ENCODE measurements at regions not wholly inside any gene's neighbourhood (a gene's known extent, or its start where the extent isn't known, plus 50 kb on each side); places are given as distances from the start of the nearest gene placed in this dataset.

DNA sequence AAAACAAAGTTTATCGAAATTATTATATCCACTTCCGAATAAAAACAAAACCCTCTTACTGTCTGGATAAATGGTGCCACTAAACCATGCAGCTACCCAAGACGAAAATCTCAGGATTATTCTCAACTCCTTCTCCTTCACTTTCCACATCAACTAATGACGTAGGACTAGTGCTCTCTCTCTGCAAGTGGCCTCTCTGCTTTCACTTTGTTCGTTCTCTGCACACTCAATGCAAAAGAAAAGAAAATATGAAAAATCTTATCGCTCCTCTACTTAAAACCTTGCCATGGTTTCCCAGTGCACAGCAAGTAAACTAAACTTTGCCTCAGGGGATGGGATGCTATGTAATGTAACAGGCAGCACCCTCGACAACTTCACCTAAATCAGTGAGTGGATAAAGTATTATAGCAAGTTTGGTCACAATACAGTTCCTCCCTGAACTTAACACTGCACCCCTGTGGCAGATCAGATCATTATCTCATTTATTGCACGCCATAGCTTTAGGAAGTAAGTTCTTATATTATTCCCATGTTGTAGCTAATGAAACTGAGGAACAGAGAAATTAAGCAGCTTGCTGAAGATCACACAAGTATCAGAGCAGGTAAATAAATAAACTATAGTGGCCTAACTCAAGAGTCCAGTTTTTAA lies 262.7 kb upstream of the GADL1 start:
- DNase-seq = no peak

DNA sequence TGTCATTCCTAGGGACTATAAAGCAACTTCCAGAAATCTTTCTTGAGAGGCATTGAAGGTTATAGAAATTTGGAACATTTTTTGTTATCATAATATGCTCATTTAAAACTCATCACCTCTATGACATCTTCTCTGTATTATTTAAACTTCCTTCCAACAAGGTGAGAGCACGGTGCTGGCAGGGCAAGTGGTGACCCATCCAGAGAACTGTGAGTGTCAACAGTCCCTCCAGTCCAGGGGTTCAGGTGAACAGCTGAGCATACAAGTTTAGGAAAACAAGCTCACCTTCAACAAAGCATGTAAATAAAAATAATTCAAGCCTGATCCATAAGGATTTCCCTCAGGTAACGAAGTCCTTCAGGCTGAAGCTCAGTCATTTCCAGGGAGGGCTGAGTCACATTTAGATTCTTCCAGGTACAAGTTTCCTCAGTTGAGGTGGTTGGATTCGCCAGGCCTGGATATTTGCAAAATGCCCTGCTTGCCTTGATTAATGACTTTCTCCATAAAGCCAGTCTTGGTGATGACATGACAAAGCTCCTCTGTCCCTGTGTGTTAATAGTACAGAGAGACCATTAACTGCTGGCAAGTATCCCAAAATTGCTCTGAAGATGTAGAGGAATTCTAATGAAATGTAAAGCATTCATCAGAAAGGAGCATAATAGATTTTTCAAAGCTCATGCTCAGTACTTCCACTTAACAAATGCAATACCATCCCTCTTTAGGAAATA lies 263.6 kb upstream of the GADL1 start:
- no peak for DNase-seq

DNA sequence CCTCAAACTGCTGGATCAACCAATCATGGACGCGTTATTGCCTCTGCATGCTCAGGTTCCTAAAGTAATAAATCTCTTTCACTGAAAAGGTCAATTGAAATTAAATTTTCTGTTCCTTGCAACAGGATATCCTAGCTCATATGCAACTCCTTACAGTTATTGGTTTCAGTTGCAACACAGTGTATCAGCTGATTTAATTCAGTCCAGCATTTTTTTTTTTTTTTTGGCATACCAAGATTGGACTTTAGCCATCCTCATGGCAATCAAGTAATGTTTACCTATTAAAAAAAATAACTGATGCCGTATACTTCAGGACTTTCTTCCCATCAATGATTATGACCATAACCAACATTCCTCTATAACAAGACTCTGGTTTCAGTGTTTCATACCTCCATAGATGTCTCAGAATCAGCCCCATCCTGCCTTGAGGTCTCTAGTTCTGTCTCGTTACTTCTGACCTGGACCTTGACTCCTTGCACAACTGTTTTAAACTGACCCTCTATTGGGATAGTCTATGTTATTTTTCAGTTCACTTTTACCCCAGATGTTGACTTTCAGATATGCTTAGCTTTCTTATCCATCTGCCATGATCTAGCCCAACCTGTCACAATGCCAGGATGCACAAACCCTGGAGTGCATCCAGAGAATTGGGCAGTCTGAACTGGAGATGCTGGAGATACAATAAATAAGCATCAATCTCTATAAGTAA lies 265.0 kb upstream of the GADL1 start:
- no peak for DNase-seq

DNA sequence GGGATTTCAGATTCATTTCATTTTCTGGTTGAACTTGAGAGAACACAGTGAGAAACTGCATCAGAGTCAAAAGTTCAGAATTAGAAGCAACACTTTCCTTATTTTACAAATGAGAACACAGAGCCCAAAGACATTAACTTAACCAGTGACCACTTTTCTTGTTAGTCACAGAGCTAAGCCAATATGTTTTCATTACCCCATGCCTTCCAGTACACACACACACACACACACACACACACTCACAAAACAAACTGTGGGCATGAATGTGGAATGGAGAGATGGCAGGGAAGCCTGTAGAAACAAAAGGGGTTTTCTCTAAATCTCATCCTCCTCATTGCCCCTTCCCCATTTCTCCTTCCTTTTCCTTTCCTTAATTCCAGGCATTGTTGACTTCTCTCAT lies 267.4 kb upstream of the GADL1 start:
- no peak for DNase-seq

DNA sequence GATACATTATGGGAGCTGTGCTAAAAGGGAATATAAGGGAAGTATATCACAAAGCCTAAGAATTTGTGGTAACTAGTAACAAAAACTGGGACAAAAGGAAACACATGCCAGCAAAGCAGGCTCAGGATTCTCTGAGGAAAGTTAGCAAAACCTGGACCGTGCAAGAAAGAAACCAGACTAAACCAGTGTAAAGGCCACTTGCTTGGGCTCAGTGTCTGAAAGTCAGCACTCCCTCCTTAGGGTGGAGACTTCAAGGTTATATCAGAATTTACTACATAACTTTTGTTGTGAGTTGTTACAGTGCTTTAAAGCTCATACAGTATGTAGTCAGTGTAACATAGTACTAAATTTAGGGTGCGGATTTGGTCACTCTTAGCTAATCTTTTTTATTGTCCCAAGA lies 269.9 kb upstream of the GADL1 start:
- DNase-seq = no peak

DNA sequence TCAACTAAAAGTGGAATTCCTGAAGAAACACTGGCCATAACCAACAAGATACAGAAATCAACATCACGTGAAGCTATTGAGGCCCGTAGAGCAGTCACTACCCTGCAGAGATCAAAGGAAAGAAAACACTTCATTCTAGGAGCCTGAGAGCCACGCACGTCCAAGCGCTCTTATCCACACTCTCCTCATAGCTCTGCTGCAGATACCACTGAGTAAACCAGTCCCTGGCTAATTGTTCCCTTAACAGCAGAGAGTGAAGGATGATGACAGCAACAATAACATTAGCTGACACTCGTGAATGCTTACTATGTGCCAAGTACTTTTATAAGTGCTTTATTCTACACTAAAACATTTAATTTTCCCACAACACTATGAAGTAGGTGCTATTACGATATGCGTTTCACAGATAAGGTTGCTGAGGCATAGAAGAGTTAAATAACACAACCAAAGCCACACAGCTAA lies 271.0 kb upstream of the GADL1 start:
- DNase-seq = no peak

DNA sequence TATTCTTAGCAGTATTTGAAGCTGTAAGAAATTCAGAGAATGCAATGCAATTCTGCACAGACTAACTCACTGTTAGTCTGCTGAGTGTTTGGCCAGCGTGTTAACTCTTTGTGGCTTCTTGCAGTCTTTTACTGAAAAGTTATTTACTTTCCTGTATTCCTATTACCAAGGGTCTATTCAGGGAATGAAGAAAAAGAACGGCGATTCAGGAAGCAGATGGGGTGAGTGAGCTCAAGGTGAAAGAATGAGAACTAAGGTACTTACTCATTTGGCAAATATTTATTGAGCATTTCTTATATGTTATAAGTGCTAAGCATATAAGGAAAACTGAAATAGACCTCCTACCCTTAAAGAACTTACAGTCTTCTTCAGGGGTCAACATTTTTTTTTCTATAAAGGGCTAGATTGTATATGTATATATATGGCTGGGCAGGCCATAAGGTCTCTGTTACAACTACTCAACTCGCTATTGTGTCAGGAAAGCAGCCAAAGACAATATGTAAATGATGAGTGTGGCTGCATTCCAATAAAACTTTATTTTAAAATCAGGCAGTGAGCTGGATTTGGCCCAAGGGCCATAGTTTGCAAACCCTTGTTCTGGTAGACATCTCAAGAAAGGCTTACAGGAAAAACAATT lies 271.9 kb upstream of the GADL1 start:
- DNase-seq = no peak

DNA sequence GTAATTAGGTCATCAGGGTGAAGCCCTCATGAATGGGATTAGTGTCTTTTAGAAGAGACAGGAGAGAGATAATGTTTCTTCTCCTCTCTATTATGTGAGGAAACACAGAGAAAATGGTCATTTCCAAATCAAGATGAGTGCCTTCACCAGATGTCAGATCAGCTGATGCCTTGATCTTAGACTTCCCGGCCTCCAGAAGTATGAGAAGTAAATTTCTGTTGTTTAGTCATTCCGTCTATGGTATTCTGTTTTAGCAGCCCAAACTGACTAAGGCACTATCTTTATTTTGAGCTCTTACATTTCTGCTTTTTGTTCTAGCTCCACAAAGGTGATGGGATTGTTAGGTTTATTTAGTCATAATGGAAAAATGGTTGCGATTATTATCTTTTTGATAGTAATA lies 273.2 kb upstream of the GADL1 start:
- DNase-seq = no peak

DNA sequence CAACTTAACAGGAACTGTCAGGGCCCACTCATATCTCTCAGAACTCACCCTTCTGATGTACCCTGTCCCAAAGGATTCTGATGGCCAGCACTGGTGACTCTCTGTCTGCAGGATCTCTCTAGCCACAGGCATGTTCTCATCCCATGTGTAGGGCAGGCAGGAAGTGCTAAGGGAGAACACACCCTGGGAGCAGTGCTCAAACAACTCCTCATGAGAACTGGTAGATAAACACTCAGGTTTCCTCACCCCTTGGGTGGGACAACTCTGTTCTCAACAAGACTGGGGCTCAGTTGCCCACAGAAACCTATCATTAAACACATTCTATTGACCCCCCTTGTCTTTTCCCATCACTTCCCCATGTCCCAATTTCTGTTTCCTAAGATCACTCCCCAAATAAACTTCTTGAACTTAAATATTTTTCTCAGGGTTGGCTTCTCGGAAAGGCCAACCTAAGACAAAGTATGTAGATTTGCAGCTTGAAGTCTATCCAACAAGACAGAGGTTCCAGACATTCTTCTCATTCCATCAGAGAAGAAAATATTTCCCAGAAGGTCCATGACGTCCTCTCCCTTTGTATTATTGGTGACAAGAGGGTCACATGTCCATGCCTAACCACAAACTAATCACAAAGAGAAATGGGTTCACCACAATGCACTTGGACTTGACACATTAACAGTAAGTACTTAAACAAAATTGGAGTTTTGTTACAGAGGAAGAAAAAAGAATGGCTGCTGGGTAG lies 276.6 kb upstream of the GADL1 start:
- DNase-seq = no peak

DNA sequence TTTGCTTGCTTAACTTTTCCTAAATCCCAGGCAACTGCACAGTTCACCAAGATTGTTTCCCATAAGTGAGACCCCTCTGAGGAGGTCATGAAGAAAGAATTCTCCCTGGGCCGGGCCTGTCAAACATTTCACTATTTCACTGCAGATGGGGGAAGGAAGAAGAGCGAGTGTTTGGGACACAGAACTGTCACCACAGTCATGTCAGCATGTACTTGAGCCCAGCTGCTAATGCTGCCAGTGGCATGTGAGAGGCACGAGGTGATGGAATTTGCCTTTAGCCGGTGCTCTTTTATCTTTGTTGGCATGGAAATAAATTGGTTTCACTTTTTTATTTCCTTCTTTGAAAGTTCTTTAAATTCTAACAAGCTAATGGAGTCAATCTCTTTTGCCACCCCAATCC lies 277.9 kb upstream of the GADL1 start:
- no peak for DNase-seq

DNA sequence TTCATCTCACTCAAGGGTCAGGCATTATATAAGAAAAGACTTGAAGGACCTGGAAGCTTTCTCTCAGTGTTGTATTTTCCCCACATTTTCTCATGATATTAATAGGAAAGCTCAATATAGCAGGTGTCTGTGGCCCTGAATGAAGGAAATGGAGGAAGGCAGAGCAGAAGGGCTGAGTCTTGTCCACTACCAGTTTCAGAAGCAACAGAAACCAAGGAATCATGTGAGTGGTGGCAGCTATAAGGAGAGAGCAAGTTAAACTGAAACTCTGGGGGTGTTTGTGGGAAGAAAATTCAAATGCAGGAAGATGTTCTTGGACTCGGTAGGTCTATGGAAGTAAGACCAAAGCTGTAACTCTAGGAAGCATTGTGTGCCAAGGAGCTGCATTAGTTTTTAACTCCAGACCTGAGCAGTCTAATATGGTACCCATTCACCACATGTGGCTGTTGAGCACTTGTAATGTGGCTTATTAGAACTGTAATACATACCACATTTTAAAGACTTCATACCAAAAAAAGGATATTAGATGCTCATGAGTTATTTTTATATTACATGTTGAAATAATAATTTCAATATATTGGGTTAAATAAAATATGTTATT lies 278.8 kb upstream of the GADL1 start:
- no peak for DNase-seq

DNA sequence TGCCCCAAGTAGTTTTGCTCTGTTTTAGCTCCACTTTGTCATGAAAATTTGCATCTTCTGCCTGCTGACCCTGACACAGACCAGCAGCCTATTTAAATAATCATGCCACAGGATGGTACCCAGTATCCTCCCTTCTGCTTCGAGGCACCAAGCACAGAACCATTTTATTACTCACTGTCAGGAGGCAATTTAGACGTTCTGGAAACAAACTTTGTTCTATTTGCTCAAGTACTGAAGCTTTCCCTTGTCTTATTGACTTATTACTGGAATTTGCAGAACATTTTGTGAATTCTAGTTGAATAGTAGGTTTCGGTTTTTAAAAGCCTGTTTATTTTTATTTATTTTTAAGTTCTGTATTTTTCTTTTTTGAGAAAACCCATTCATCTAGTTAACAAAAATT lies 279.6 kb upstream of the GADL1 start:
- DNase-seq = no peak

DNA sequence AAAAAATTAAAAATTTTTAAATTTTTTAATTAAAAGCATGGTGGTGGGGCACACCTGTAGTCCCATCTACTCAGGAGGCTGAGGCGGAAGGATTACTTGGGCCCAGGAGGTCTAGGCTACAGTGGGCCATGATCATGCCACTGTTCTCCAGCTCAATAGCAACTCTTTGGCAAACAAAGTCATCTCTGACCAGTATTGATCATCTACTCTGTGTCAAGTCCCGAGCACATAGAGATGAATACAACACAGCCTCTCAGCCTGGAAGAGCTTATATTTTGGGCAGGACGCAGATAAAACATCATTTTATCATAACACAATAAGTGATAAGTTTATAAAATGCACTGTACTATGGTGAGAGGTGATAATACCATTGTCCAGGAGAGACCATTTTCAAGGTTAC lies 281.6 kb upstream of the GADL1 start:
- no peak for DNase-seq

DNA sequence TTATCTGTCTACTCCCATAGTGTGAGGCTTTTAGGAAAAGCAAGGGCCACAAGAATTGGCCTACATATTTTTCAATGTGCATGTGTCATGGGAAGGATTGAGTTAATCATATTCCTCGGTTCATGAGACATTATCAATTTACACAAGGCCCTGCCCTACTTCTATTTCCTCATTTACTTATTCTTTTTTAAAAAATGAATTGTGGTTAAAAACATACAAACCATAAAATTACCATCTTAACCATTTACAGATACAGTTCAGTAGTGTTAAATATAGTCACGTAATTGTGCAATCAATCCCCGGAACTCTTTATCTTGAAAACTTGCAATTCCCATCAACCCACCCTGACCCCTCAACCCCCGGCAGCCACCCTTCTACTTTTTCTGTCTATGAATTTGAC lies 284.0 kb upstream of the GADL1 start:
- no peak for DNase-seq

DNA sequence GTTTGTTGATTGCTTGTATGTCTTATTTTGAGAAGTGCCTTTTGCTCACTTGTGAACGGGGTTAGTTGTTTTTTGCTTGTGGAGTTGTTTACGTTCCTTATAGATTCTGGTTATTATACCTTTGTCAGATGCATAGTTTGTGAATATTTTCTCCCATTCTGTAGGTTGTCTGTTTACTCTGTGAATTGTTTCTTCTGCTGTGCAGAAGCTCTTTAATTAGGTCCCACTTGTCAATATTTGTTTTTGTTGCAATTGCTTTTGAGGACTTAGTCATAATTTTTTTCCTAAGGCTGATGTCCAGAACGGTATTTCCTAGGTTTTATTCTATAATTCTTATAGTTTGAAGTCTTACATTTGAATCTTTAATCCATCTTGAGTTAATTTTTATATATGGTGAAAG lies 285.3 kb upstream of the GADL1 start:
- DNase-seq = no peak

DNA sequence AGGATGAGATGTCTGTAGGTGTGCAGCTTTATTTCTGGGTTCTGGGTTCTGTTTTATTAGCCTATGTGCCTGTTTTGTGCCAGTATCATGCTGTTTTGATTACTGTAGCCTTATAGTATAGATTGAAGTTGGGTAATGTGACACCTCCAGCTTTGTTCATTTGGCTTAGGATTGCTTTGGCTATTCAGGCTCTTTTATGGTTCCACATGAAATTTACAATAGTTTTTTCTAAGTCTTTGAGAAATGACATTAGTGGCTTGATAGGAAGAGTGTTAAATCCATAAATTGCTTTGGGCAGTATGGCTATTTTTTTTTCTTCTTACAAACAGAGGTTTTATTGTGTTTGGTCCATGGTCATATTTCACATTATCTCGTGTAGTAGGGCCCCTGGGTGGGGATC lies 285.8 kb upstream of the GADL1 start:
- DNase-seq = no peak

DNA sequence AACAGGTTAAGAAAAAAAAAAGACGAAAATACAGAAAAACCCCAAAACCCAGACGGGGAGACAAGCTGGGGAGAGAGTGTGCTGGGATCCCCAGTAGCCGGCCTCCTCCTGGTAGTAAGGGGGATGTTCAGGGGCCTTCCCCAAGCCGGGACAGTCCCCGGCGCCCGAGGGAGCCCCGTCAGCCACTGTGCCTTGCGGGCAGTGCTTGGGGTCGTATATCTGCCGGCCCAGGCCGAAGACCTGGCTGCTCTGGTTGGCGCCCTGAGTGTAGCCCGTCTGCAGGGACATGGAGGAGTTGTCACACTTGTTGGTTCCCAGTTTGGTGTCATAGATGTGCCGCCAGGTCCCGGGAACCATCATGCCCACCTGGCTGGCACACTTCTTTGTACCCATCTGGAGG lies 287.2 kb upstream of the GADL1 start:
- no peak for DNase-seq

DNA sequence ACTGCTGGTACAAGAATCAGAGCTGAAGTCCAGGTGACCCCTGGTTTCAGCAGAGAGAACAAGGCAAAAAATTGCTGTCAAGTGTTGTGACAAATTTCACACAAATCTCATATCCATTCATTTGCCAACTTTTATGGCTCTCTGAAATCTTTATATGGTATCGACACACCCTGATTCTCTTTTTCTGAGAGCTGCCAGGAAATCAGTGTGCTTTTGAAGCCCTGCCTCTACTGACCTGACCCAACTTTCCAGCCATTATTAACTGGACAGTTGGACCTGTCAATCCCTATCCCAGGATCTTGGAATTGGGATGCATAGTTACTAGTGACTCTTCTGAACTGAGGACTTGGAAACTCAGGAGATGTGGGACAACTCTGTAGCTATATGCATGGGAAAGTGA lies 288.2 kb upstream of the GADL1 start:
- no peak for DNase-seq

DNA sequence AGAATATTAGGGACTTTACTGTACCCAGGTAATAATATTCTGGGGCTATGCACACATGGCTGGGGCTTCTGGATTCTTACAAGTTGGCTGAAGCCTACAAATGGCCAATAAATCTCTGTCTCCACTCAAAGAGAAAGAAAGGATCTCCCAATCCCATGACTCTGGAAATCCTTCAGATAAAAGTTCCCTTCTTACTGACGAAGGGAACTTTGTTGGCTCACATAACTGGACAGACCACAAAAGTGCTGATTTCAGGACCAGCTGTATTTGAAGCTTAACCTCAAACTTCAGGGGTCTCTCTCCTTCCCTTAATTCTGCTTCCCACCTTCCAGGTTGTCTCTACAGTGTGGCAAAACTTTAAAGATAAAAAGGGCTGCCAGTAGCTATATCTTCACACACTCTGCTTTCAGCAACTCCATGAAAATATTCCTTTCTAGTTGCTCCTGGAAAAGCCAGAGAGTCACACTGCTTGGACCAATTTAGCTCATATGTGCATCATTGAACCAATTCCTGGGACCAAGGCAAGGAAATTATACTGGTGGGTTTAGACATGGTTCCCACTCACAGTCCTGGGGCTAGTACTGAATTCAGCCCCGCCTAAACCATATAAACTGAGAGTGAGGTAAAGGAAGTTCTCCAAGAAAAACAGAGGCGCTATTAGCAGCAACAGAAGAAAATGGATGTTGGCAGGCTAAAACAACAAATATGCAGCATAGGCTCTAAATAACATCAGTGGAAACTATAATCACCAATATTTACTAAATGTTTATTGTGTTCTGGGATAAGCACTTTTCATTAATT lies 290.0 kb upstream of the GADL1 start:
- no peak for DNase-seq

DNA sequence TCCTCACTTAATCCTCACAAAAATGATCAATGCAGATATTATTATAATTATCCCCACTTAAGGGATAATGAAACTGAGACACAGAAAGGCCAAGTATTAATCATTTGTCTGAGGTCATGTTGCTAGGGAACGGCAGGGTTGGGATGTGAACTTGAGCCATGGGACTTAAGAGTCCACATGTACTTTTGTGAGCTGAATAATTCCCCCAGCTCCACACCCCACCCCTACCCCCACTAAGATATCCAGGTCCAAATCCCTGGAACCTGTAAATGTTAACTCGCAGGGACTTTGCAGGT lies 290.5 kb upstream of the GADL1 start:
- DNase-seq = no peak

DNA sequence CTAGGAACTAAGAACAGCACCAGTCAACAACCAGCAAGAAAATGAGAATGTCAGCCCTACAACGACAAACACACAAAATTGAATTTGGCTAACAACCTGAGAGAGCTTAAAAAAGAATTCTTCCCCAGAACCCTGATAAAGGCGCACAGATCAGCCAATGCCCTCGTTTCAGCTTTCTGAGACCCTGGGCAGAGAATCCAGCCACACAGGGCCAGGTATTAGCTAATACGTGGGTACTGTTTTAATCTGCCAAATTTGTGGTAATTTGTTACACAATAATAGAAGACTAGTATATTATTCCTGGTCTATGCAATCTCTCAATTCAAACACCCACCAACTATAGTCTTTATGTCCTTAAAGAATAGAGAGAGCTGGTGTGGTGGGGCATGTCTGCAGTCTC lies 291.6 kb upstream of the GADL1 start:
- DNase-seq = no peak

DNA sequence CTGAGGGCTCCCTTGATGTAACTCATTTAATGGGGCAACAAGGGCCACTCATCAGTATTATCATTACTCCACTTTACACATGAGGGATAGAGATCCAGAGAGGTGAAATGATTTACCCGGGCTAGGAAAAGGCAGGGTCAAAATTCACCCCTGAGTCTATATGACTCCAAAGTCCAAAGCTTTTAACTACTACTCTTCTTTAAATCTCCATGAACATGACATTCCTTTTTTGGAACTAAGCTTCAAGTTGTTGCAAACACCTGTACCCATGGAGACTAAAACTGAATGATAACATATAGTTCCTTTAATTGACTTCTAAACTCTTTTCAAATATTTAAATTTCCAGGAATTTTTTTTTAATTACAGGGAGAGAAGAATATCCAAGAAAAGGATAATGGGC lies 292.9 kb upstream of the GADL1 start:
- no peak for DNase-seq
